ENCODE measurements at regions not wholly inside any gene's neighbourhood (a gene's known extent, or its start where the extent isn't known, plus 50 kb on each side); places are given as distances from the start of the nearest gene placed in this dataset.

DNA sequence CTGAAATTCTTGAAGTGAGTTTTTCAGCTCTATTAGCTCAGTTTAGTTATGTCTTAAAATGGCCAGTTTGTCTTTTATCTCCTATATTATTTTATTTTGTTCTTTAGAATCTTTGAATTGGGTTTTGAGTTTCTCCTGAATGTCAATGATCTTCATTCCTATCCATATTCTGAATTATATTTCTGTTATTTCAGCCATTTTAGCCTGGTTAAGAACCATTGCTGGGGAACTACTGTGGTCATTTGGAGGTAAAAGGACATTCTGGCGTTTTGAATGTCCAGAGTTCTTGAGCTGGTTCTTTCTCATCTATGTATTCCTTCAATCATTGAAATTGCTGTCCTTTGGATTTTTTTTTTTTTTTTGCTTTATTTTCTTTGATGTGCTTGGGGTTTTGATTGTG, 203.9 kb upstream of the HS3ST4 start:
- TF ChIP-seq, protein P1, sequence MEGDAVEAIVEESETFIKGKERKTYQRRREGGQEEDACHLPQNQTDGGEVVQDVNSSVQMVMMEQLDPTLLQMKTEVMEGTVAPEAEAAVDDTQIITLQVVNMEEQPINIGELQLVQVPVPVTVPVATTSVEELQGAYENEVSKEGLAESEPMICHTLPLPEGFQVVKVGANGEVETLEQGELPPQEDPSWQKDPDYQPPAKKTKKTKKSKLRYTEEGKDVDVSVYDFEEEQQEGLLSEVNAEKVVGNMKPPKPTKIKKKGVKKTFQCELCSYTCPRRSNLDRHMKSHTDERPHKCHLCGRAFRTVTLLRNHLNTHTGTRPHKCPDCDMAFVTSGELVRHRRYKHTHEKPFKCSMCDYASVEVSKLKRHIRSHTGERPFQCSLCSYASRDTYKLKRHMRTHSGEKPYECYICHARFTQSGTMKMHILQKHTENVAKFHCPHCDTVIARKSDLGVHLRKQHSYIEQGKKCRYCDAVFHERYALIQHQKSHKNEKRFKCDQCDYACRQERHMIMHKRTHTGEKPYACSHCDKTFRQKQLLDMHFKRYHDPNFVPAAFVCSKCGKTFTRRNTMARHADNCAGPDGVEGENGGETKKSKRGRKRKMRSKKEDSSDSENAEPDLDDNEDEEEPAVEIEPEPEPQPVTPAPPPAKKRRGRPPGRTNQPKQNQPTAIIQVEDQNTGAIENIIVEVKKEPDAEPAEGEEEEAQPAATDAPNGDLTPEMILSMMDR (IDR thresholded peaks at IDR 0.05; ENCODE audit: control extremely low read depth in 1 of 3, insufficient read depth in 1 of 3, low read depth in 1 of 3, low read length in 3 of 3), result no peak
- TF ChIP-seq POLR2A (IDR thresholded peaks at IDR 0.05; ENCODE audit: control extremely low read depth in 1 of 2, low read depth in 2 of 2, low read length in 2 of 2) (no peak), RAD21 (IDR thresholded peaks at IDR 0.05 in 1 of 2, conservative IDR thresholded peaks at IDR 0.05 in 1 of 2; ENCODE audit: low read depth in 2 of 2, low read length in 2 of 2) (no peak), EP300 (IDR thresholded peaks at IDR 0.05; ENCODE audit: borderline replicate concordance in 1 of 2, low read depth in 2 of 2, low read length in 2 of 2) (no peak), JUN (IDR thresholded peaks at IDR 0.05; ENCODE audit: low read depth, low read length) (no peak), JUND (IDR thresholded peaks at IDR 0.05; ENCODE audit: low read length) (no peak), SP2 (IDR thresholded peaks at IDR 0.05; ENCODE audit: low read length) (no peak), CEBPB (IDR thresholded peaks at IDR 0.05; ENCODE audit: low read depth, low read length) (no peak), SUZ12 (IDR thresholded peaks at IDR 0.05; ENCODE audit: low read length) (no peak)

Data from H1 (cell line).